Left kidney (tissue), 1 donor: ENCODE measurements at regions not wholly inside any gene's neighbourhood (a gene's known extent, or its start where the extent isn't known, plus 50 kb on each side); places are given as distances from the start of the nearest gene placed in this dataset.

Experiments
- DNase-seq: peaks from one replicate; pipeline ENCODE4 v3.0.0-alpha.2; 2013

- DNase-seq, result no peak
Observed at GRCh38 chr14:65356327-65356836, 56.1 kb upstream of the FUT8 start.

GRCh38 chr14:65357113-65357512 is 55.4 kb upstream of the FUT8 start:
- no peak for DNase-seq

- no peak for DNase-seq
Observed at GRCh38 chr14:65357689-65358088, 54.8 kb upstream of the FUT8 start.

- DNase-seq, result no peak
Observed at GRCh38 chr14:65359503-65359902, 53.0 kb upstream of the FUT8 start.

- no peak for DNase-seq
Observed at GRCh38 chr14:65360144-65360784, 52.3 kb upstream of the FUT8 start.

GRCh38 chr14:65361920-65362319 is 50.6 kb upstream of the FUT8 start:
- DNase-seq, result peak; percentile 12
